GM18867 (cell line): ENCODE measurements at regions not wholly inside any gene's neighbourhood (a gene's known extent, or its start where the extent isn't known, plus 50 kb on each side); places are given as distances from the start of the nearest gene placed in this dataset.

Experiments
- ATAC-seq: cut with Tn5 transposase; IDR thresholded peaks from one replicate; pipeline ENCODE4 v1.9.1; 2021; ENCODE audit warnings: mild to moderate bottlenecking, moderate library complexity; ENCODE audit not compliant: unreplicated experiment

DNA sequence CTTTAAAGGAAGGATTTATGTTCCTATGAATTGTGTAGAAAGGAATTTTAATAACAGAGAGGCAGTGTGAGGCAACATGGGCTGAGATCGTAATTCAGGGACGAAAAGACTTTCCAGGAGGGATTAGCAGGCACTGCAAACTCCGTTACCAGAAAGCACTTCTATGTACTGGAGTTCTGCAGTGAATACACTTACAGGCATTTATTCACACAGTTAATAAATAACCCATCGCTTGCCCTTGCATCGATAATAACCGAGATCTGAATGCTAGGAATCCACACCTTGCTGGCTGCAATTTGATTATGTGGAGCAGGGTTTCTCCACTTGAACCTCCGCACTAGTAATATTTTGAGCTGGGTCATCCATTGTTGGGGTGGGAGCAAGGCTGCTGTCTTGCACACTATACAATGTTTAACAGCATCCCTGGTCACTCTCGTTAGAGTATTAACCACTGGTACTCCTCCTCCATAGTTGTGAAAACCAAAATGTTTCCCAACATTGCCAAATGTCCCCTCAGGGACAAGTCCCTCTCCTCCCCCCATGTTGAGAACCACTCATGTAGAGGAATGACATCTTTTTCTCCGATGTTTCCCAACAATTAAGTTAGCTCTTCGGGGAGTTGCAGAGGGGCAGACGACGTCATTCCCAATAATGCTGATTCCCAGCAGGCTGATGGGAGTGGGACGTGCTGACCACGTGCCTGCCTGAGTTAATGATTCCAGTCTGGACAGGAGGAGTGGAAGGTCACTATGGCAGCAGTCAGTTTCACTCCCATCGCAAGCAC is 99.5 kb downstream of the SNX19 start:
- ATAC-seq, result no peak

DNA sequence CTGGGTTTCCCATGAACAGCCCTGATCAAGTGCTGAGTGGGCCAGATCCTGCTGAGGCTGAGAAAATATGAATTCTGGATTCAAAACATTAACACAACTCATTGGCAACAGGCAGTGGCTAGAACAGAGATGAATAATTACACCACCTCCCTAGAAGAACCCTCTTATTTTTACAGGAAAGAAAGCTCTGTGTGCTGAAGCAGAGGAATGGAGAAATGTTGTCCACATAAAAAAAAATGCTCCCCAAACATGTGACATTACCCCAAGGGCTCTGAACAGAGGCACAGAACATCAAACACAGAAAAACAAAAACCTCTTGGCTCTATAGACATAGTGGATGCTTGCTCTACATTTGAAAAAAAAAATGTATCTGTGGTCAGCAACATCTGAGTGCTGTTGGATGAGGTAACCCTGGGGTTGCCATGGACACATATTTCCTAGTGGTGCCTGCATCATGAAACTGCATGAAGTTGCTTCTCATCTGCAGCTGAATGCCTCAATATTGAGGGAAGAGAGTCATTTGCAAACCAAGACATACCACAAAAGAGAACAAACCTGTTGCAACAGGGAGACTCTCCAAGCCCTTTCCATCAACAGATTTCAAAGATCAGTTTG is 98.8 kb downstream of the SNX19 start:
- no peak for ATAC-seq

DNA sequence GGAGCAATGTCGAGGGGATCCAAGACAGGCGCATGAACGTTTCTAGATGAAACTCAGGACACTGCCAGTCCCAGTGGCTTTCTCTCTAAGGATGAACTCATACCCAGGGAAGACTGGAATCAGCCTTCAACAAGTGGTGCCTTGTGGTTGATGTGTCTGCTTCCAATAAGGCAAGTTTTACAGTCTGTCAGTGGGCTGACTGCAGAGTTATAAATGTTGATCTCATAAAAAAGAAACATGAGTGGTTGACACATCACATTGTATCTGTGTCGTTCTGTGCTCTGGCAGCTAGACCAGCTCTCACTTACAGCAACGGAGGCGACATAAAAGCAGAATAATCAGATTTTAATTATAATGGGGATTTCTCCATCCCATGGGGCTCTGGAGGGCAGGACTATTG is 96.7 kb downstream of the SNX19 start:
- no peak for ATAC-seq
